Left lung (tissue), 4 donors: ENCODE measurements at regions not wholly inside any gene's neighbourhood (a gene's known extent, or its start where the extent isn't known, plus 50 kb on each side); places are given as distances from the start of the nearest gene placed in this dataset.

Experiments
- ATAC-seq: fragments of 200-7000 bp; cut with Tn5 transposase; one replicate; pipeline ENCODE4 v1.9.1; 2020; ENCODE audit warnings: moderate library complexity
- DNase-seq, 4 donors: peaks; one replicate each; pipeline ENCODE4 v3.0.0-alpha.2; 2013 to 2020
- H3K27ac ChIP-seq, 2 donors: fragments of 200-600 bp; sonication (generic) in 1 of 2; one replicate each; pipeline versions ENCODE4 v1.5.0 to v1.8.0; 2020 to 2021
- H3K27me3 ChIP-seq, 2 donors: fragments of 200-600 bp; sonication (generic) in 1 of 2; one replicate each; pipeline versions ENCODE4 v1.5.0 to v1.8.0; 2020 to 2021
- H3K36me3 ChIP-seq, 2 donors: fragments of 200-600 bp; sonication (generic) in 1 of 2; one replicate each; pipeline versions ENCODE4 v1.5.0 to v1.8.0; 2020 to 2021
- H3K4me1 ChIP-seq, 2 donors: fragments of 200-600 bp; one replicate each; pipeline ENCODE4 v1.8.0; 2021
- H3K4me3 ChIP-seq, 2 donors: fragments of 200-600 bp; sonication (generic) in 1 of 2; one replicate each; pipeline versions ENCODE4 v1.5.0 to v1.8.0; 2020 to 2021; ENCODE audit warnings: mild to moderate bottlenecking in 1 of 2
- H3K9me3 ChIP-seq, 2 donors: fragments of 200-600 bp; sonication (generic) in 1 of 2; one replicate each; pipeline versions ENCODE4 v1.5.0 to v1.8.0; 2020 to 2021
- CTCF ChIP-seq, 2 donors: fragments of 200-600 bp; sonication (generic) in 1 of 2; IDR thresholded peaks; one replicate each; pipeline versions ENCODE4 v1.5.0 to v1.8.0; 2021; ENCODE audit warnings: antibody characterized with exemption in 2 of 2
- intact Hi-C, 2 donors: fragments of 100-400 bp; cut with DNase I; formaldehyde crosslinking; loops; one replicate each; pipeline versions ENCODE4 v1.11.2 to v1.14.2; 2022
- donor health status: DM: no; HTN: yes; CAD: no.
- donor health status: DM: no; HTN: no; CAD: no.

DNA sequence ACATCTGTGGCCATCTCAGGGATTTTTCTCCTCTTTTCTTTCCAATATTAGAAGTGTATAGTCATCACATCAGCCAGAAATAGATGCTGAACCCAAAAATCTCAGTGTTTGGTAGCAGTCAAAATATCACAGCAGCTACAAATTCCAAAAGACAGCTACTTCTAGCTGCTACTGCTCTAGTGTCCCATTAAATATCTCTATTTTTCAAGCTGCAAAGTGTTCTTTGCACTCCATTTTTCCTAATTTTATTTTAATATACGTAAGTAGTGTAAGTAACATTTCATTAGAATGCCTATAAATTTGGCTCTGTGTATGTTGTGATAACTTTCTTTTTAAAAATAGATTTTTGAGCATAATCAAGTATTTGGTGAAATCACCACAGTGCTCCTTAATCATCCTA lies 967.3 kb downstream of the BCL11A start:
- no peaks in the 10 kb centered on the region for H3K9me3 ChIP-seq
- H3K4me3 ChIP-seq: no peak overlapping the region
- H3K27ac ChIP-seq: no peak overlapping the region
- intact Hi-C loops: no loop called here
- H3K27me3 ChIP-seq: no peaks in the 10 kb centered on the region
- no peaks in the 10 kb centered on the region for H3K4me1 ChIP-seq
- no peak for TF ChIP-seq CTCF (IDR thresholded peaks at IDR 0.05)
- DNase-seq (peak in 2 of 4 donors; percentile 70 to 73), ATAC-seq (no peak)
- no peaks in the 10 kb centered on the region for H3K36me3 ChIP-seq

DNA sequence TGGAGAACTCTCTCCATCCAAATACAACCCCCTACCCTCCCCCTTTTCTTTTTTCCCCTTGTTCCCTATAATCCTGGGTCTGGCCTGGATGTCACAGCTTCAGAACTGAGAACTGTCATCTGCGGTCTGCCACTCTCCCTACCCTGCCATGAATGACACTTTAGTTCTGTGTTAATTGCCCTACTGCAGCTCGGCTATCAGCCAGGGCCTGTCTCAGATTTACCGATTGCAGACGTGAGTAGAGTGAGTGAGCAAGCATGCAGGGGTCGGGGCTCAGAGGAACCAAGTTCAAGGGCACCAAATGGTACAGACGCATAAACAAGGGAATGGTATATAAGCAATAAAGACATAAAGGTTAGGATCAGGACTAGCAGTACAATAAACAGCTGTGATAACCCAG lies 967.8 kb downstream of the BCL11A start:
- no peak overlapping the region for H3K27ac ChIP-seq
- DNase-seq (peak in 1 of 4 donors; percentile 23), ATAC-seq (no peak)
- H3K27me3 ChIP-seq: no peaks in the 10 kb centered on the region
- no peaks in the 10 kb centered on the region for H3K9me3 ChIP-seq
- no peaks in the 10 kb centered on the region for H3K4me1 ChIP-seq
- TF ChIP-seq CTCF (IDR thresholded peaks at IDR 0.05): no peak
- H3K36me3 ChIP-seq: no peaks in the 10 kb centered on the region
- intact Hi-C loops: no loop called here
- H3K4me3 ChIP-seq: no peak overlapping the region

- no peak overlapping the region for H3K27ac ChIP-seq
- DNase-seq (no peak), ATAC-seq (no peak)
- H3K36me3 ChIP-seq: no peaks in the 10 kb centered on the region
- intact Hi-C loops: no loop called here
- no peak overlapping the region for H3K4me3 ChIP-seq
- H3K9me3 ChIP-seq: no peaks in the 10 kb centered on the region
- no peak for TF ChIP-seq CTCF (IDR thresholded peaks at IDR 0.05)
- no peaks in the 10 kb centered on the region for H3K27me3 ChIP-seq
- no peaks in the 10 kb centered on the region for H3K4me1 ChIP-seq
Measured at GRCh38 chr2:59584958-59585357, 968.5 kb downstream of the BCL11A start.

GRCh38 chr2:59583173-59583765 lies 970.2 kb downstream of the BCL11A start:
- no peaks in the 10 kb centered on the region for H3K9me3 ChIP-seq
- no peaks in the 10 kb centered on the region for H3K4me1 ChIP-seq
- H3K36me3 ChIP-seq: no peaks in the 10 kb centered on the region
- no peak for TF ChIP-seq CTCF (IDR thresholded peaks at IDR 0.05)
- ATAC-seq (no peak), DNase-seq (no peak)
- no peak overlapping the region for H3K4me3 ChIP-seq
- intact Hi-C loops: no loop called here
- no peak overlapping the region for H3K27ac ChIP-seq
- H3K27me3 ChIP-seq: no peaks in the 10 kb centered on the region

DNA sequence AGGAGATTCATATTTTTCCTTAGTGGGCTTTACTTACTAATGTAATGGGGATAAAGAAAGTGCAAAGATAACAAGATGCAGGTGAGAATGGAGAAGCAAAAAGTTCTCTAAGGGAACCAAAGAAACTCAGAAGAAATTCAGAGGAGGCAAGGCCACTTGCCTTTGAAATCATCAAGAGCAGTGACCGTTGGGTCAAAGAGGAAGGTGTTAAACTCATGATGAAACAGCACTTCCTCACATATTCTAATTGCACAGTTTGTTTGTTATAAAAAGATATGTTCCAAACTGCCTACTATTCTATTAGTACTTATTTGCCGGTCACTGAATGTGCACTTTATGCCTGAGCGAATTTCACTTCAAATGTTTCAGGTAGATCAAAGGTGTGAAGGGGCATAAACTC lies 975.1 kb downstream of the BCL11A start:
- Histone ChIP-seq H3K4me1 (no peaks in the 10 kb centered on the region), H3K9me3 (no peaks in the 10 kb centered on the region), H3K36me3 (no peaks in the 10 kb centered on the region), H3K4me3 (no peak overlapping the region), H3K27ac (no peak overlapping the region), H3K27me3 (no peaks in the 10 kb centered on the region)
- TF ChIP-seq CTCF (IDR thresholded peaks at IDR 0.05): no peak
- no peak for DNase-seq
- no peak for ATAC-seq
- intact Hi-C loops: no loop called here
